ENCODE measurements at regions not wholly inside any gene's neighbourhood (a gene's known extent, or its start where the extent isn't known, plus 50 kb on each side); places are given as distances from the start of the nearest gene placed in this dataset.
"Not testable (repeated sequence)": the region's sequence is repeated elsewhere in the genome, so short reads cannot be mapped to it uniquely, and the experiment has no call there.

DNA sequence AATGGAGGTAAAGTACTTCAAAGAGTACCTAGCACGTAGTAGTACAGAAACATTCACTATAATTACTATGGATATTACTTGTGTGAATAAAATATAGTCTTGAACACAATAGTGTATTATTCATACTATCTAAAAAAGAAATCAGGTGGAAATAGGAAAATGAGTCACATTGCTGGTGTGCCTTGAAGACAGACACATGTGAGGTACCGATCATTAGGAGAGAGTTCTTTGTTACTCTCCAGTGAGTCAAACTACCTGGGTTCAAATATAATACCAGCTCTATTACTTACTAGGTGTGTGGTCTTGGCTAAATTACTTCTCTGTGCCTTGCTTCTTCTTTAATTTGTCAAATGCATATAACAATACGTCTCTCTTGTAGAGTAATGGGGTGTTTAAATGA, 50.8 kb upstream of the BEND6 start:
- DNase-seq (ENCODE audit: low spot score) = no peak

- DNase-seq (ENCODE audit: low spot score) = peak; percentile 25
Observed at GRCh38 chr6:56902641-56903464, 52.1 kb upstream of the BEND6 start.

DNA sequence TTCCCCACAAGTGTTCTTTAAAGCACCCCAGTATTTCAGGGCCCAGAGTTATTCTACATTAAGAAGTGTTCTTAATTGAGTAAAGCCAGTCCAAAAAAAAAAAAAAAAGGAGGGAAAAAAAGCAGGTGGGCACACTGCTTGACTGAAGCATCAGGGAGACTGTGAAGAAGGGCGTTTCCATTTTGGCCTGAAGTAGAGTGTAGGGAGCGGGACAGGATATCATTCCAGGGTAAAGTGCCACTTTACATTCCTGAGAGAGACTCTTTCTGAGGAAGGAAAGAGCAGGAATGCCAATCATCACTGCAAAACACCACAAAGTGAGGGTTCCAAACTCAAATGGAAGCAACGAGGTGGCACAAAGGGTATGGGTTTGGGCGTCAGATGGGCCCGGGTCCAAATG, 54.1 kb upstream of the BEND6 start:
- DNase-seq (ENCODE audit: low spot score) = no peak

DNA sequence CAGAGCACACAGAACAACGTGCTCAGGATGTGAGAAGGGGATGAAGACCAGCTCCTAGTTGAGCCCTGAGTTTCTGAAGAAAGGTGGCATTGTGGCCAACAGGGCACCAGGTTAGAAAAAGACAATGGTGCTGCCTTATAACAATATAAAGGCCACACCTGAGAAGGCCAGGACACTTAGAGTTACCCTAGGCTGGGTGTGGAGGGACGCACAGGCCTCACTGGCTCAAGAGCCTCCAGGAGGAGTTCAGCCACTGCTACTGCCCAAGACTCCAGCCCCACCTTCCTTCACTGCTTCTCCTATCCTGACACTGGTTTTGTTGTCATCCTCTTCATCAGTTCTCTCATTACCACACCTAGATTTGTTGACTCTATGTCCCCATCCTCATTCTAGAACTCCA, 55.2 kb upstream of the BEND6 start:
- DNase-seq (ENCODE audit: low spot score) = no peak

- no peak for DNase-seq (ENCODE audit: low spot score)
Observed at GRCh38 chr6:56899311-56899710, 55.6 kb upstream of the BEND6 start.

- DNase-seq (ENCODE audit: low spot score) = no peak
Observed at GRCh38 chr6:56897789-56898529, 56.9 kb upstream of the BEND6 start.

DNA sequence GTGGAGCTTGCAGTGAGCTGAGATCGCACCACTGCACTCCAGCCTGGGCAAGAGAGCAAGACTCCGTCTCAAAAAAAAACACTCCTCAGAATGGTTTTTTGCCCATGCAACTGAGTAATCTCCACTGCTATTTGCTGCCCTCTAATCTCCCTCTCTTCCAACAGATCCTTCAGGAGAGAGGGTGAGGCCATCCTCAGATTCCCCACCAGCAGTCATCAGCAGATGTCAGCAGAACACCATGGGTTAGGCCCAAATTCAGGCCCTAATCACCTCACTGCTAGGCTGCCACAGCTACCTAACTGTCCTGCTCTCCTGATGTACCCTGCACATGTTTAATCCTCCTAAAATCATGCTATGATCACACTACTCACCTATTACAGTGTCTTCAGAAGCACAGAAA, 63.2 kb upstream of the BEND6 start:
- no peak for DNase-seq (ENCODE audit: low spot score)

GRCh38 chr6:56890683-56891429, 64.1 kb upstream of the BEND6 start:
- DNase-seq (ENCODE audit: low spot score) = no peak

- DNase-seq (ENCODE audit: low spot score) = no peak
Observed at GRCh38 chr6:56890066-56890465, 64.8 kb upstream of the BEND6 start.

DNA sequence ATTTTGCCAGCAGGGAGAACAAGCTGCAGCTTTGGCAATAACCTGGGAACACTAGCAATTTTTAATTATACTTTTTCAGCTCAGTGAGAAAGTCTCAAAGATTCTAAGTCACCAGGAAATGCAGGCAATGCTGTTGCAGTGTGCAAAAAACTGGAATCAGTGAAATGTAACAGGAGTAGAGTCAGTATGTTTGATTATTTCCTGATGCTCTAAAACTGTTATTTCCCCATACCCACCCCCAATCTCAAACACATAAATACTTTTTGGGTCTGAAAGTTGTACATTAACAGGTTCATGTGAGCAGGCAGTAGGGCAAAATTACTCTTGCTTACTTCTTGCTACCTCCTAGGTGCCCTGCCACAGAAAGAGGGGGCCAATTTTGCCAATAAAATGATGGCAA, 65.4 kb upstream of the BEND6 start:
- DNase-seq (ENCODE audit: low spot score) = no peak

DNA sequence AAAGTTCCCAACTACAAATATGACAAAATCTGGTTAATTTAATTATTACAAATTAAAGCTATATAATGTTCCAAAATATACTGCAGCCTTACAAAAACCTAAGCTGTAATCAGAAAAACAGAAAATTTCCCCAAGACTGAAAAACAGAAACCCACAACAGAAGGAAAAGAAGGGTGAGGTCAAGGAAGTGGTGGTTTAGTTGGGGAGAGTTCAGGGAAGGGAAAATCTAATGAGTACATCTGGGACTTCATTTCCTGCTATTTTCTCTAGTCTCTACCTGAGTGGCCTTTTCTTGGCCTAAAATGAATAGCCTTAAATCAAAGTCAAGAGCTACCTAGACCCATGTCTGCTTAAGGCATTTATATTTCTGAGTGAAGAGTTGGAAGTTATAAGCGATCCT, 66.2 kb upstream of the BEND6 start:
- no peak for DNase-seq (ENCODE audit: low spot score)

DNA sequence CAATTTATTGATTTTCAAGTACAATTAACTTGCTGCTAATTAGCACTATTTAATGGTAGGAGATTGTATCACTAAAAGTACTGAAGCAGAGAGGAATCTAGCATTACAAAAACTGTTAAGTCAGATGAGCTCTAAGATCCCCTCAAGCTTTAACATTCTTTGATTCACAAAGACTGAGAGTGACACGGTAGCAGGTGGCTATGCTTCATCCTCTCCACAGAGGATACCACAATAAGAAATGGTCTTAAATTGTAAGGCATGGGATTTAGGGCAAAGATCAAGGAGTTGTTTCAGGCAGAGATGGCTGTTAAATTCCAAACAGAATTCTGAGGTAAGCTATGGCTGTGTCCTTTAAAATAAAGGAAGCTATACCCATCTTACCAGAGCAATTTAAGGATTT, 67.8 kb upstream of the BEND6 start:
- no peak for DNase-seq (ENCODE audit: low spot score)

DNA sequence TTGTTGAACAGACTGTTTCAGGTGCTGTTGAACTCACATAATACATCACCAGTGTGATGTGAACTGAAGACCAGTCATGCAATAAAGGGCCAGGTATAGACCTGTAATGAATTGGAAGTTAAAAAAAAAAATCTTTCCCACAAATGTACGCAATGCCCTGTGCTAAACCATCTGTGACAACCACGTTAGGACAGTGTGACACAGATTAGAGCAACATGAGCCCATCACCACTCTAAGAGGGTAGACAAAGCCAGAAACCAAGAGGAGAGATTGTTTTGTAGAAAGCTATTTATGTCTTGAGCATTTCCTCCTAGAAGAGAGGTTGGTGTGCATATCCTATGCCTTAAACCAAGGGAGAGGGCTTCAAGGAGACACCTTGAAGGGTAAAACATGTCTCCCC, 77.0 kb upstream of the BEND6 start:
- DNase-seq (ENCODE audit: low spot score) = no peak

- DNase-seq (ENCODE audit: low spot score) = no peak
Observed at GRCh38 chr6:56875961-56876360, 78.9 kb upstream of the BEND6 start.

- no peak for DNase-seq (ENCODE audit: low spot score)
Observed at GRCh38 chr6:56875523-56875922, 79.4 kb upstream of the BEND6 start.

GRCh38 chr6:56874328-56874727, 80.6 kb upstream of the BEND6 start:
- DNase-seq (ENCODE audit: low spot score) = no peak

DNA sequence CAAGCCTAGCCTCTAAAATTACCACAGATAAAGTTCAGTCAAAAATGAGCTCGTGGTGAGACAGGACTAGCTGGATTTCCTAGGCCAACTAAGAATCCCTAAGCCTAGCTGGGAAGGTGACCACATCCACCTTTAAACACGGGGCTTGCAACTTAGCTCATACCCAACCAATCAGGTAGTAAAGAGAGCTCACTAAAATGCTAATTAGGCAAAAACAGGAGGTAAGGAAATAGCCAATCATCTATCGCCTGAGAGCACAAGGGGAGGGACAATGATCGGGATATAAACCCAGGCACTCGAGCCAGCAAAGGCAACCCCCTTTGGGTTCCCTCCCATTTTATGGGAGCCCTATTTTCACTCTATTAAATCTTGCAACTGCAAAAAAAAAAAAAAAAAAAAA, 84.9 kb upstream of the BEND6 start:
- DNase-seq (ENCODE audit: low spot score) = not testable (repeated sequence)

GRCh38 chr6:56869346-56869745, 85.6 kb upstream of the BEND6 start:
- no peak for DNase-seq (ENCODE audit: low spot score)

GRCh38 chr6:56868687-56869086, 86.2 kb upstream of the BEND6 start:
- DNase-seq (ENCODE audit: low spot score) = no peak

DNA sequence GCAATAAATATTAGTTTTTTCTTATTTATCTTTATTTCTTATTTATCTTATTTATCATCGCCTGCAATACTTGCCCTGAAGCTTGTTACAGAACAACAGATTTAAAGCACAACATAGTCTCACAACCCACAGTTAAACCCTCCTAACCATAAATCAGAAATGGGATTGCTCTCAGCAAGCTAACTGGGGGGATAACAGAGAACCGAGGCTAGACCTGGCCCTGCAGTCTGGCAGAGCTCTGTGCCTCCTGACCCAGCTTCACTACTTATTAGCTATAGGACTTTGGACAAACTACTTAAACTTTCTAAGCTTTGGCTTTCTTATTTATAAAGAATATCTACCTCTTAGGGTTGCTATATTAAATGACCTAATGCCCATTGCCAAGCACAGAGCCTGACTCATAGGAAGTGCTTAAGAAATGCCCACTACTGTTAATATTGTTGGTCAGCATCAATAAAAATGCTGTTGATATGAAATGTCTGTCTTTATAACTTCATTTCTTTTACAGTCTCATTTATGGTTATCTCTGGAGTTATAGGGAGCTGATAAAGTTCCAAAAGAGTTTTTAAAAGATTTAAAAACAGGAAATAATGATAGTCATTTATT, 87.9 kb upstream of the BEND6 start:
- DNase-seq (ENCODE audit: low spot score) = no peak

- DNase-seq (ENCODE audit: low spot score) = no peak
Observed at GRCh38 chr6:56865081-56865875, 89.6 kb upstream of the BEND6 start.

DNA sequence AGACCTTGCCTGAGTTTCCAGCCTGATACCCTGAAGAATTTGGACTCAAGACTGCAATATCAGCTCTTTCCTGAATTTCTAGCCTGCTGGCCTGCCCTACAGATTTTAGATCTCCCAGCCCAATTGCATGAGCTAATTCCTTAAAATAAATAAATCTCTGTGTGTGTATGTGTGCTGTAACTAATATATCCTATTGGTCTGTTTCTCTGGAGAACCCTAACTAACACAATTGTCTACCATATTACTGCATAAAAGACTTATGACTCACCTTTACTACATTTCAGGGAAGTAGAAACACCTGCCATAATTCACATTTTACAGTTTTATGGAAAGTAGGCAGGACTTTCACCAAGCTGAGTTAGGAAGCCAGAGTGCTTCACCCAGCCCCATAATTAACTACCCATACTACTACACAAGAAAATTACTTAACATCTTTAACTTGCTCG, 90.7 kb upstream of the BEND6 start:
- DNase-seq (ENCODE audit: low spot score) = no peak

Data from CD4-positive, alpha-beta T cell treated with Interleukin-15 for 4 hours (primary cell).